ENCODE measurements at regions not wholly inside any gene's neighbourhood (a gene's known extent, or its start where the extent isn't known, plus 50 kb on each side); places are given as distances from the start of the nearest gene placed in this dataset.

- H3K27me3 ChIP-seq (replicated peaks) = no peaks in the 10 kb centered on the region
- no peak overlapping the region for H3K4me3 ChIP-seq (ENCODE audit: low read depth, low read length)
- DNase-seq = no peak
- no peak for TF ChIP-seq CTCF (IDR thresholded peaks at IDR 0.05; ENCODE audit: low read depth, low read length, missing control alignments)
- in situ Hi-C loops (cut with HindIII; ENCODE audit: low pct_ligation_motif_present, low sequenced_read_pairs) = no loop called here
- no peaks in the 10 kb centered on the region for H3K36me3 ChIP-seq (replicated peaks)
- no peak overlapping the region for H3K27ac ChIP-seq
These were observed 390.8 kb upstream of the IRAK1BP1 start for GRCh38 chr6:78476561-78476960.

GRCh38 chr6:78482801-78483552 is 384.4 kb upstream of the IRAK1BP1 start:
- TF ChIP-seq CTCF (IDR thresholded peaks at IDR 0.05; ENCODE audit: low read depth, low read length, missing control alignments) = no peak
- Histone ChIP-seq H3K36me3 (replicated peaks) (no peaks in the 10 kb centered on the region), H3K27ac (no peak overlapping the region), H3K27me3 (replicated peaks) (no peaks in the 10 kb centered on the region), H3K4me3 (ENCODE audit: low read depth, low read length) (no peak overlapping the region)
- no peak for DNase-seq
- in situ Hi-C loops (cut with HindIII; ENCODE audit: low pct_ligation_motif_present, low sequenced_read_pairs) = no loop called here

GRCh38 chr6:78483553-78484197 is 383.7 kb upstream of the IRAK1BP1 start:
- Histone ChIP-seq H3K36me3 (replicated peaks) (no peaks in the 10 kb centered on the region), H3K27ac (no peak overlapping the region), H3K27me3 (replicated peaks) (no peaks in the 10 kb centered on the region), H3K4me3 (ENCODE audit: low read depth, low read length) (no peak overlapping the region)
- peak; percentile 11 for DNase-seq
- TF ChIP-seq CTCF (IDR thresholded peaks at IDR 0.05; ENCODE audit: low read depth, low read length, missing control alignments) = no peak
- in situ Hi-C loops (cut with HindIII; ENCODE audit: low pct_ligation_motif_present, low sequenced_read_pairs) = no loop called here

- Histone ChIP-seq H3K27ac (no peak overlapping the region), H3K36me3 (replicated peaks) (no peaks in the 10 kb centered on the region), H3K4me3 (ENCODE audit: low read depth, low read length) (no peak overlapping the region), H3K27me3 (replicated peaks) (no peaks in the 10 kb centered on the region)
- no peak for DNase-seq
- no peak for TF ChIP-seq CTCF (IDR thresholded peaks at IDR 0.05; ENCODE audit: low read depth, low read length, missing control alignments)
- in situ Hi-C loops (cut with HindIII; ENCODE audit: low pct_ligation_motif_present, low sequenced_read_pairs) = no loop called here
These were observed 382.9 kb upstream of the IRAK1BP1 start for GRCh38 chr6:78484198-78485064.

- in situ Hi-C loops (cut with HindIII; ENCODE audit: low pct_ligation_motif_present, low sequenced_read_pairs) = no loop called here
- DNase-seq = no peak
These were observed 379.9 kb upstream of the IRAK1BP1 start for GRCh38 chr6:78487401-78487800.

More at GRCh38 chr6:78487401-78487800, 379.9 kb upstream of the IRAK1BP1 start:
- Histone ChIP-seq H3K36me3 (replicated peaks) (no peaks in the 10 kb centered on the region), H3K27me3 (replicated peaks) (no peaks in the 10 kb centered on the region), H3K4me3 (ENCODE audit: low read depth, low read length) (no peak overlapping the region), H3K27ac (no peak overlapping the region)
- TF ChIP-seq CTCF (IDR thresholded peaks at IDR 0.05; ENCODE audit: low read depth, low read length, missing control alignments) = no peak

Measured in brain microvascular endothelial cell (primary cell).